Myocyte (in vitro differentiated cells): ENCODE measurements at regions not wholly inside any gene's neighbourhood (a gene's known extent, or its start where the extent isn't known, plus 50 kb on each side); places are given as distances from the start of the nearest gene placed in this dataset.
"Not testable (repeated sequence)": the region's sequence is repeated elsewhere in the genome, so short reads cannot be mapped to it uniquely, and the experiment has no call there.

Experiments
- DNase-seq: peaks from one replicate; pipeline ENCODE4 v3.0.0-alpha.2; 2012; ENCODE audit warnings: low read depth

GRCh38 chr3:174538151-174538550, 321.0 kb upstream of the NAALADL2 start:
- peak; percentile 14 for DNase-seq

- no peak for DNase-seq
Observed at GRCh38 chr3:174540116-174540908, 318.8 kb upstream of the NAALADL2 start.

GRCh38 chr3:174541708-174542315, 317.3 kb upstream of the NAALADL2 start:
- DNase-seq: no peak

- DNase-seq: peak; percentile 9
Observed at GRCh38 chr3:174547801-174548435, 311.2 kb upstream of the NAALADL2 start.

GRCh38 chr3:174548841-174549623, 310.1 kb upstream of the NAALADL2 start:
- DNase-seq: no peak

- DNase-seq: no peak
Observed at GRCh38 chr3:174581558-174581957, 277.6 kb upstream of the NAALADL2 start.

GRCh38 chr3:174583396-174583795, 275.7 kb upstream of the NAALADL2 start:
- DNase-seq: no peak

GRCh38 chr3:174587137-174587536, 272.0 kb upstream of the NAALADL2 start:
- not testable (repeated sequence) for DNase-seq

- DNase-seq: no peak
Observed at GRCh38 chr3:174596447-174596982, 262.6 kb upstream of the NAALADL2 start.

- DNase-seq: no peak
Observed at GRCh38 chr3:174598885-174599439, 260.2 kb upstream of the NAALADL2 start.

- no peak for DNase-seq
Observed at GRCh38 chr3:174613173-174613572, 246.0 kb upstream of the NAALADL2 start.

- no peak for DNase-seq
Observed at GRCh38 chr3:174614036-174614435, 245.1 kb upstream of the NAALADL2 start.

- DNase-seq: no peak
Observed at GRCh38 chr3:174618368-174619080, 240.6 kb upstream of the NAALADL2 start.

- no peak for DNase-seq
Observed at GRCh38 chr3:174619239-174619638, 239.9 kb upstream of the NAALADL2 start.

GRCh38 chr3:174620138-174620537, 239.0 kb upstream of the NAALADL2 start:
- DNase-seq: peak; percentile 17

GRCh38 chr3:174620855-174621472, 238.2 kb upstream of the NAALADL2 start:
- DNase-seq: no peak

- DNase-seq: no peak
Observed at GRCh38 chr3:174633342-174633741, 225.8 kb upstream of the NAALADL2 start.

- no peak for DNase-seq
Observed at GRCh38 chr3:174636451-174636850, 222.7 kb upstream of the NAALADL2 start.

GRCh38 chr3:174639406-174639805, 219.7 kb upstream of the NAALADL2 start:
- no peak for DNase-seq

- no peak for DNase-seq
Observed at GRCh38 chr3:174639970-174640369, 219.2 kb upstream of the NAALADL2 start.
